GM21367 (cell line): ENCODE measurements at regions not wholly inside any gene's neighbourhood (a gene's known extent, or its start where the extent isn't known, plus 50 kb on each side); places are given as distances from the start of the nearest gene placed in this dataset.
A peak's percentile ranks its signal among the peaks of the same experiment; 100 is the strongest.

Source experiments
- ATAC-seq: cut with Tn5 transposase; IDR thresholded peaks from one replicate; pipeline ENCODE4 v1.9.1; 2021; ENCODE audit not compliant: unreplicated experiment

GRCh38 chrX:134172588-134173259 lies 64.3 kb upstream of the CCDC160 start:
- peak; percentile 32 for ATAC-seq

- ATAC-seq = no peak
These were observed 63.3 kb upstream of the CCDC160 start for GRCh38 chrX:134173541-134174272.

- ATAC-seq = no peak
These were observed 62.7 kb upstream of the CCDC160 start for GRCh38 chrX:134174273-134174660.

- no peak for ATAC-seq
These were observed 62.1 kb upstream of the CCDC160 start for GRCh38 chrX:134174859-134175258.

GRCh38 chrX:134177527-134177926 lies 59.5 kb upstream of the CCDC160 start:
- ATAC-seq = no peak

GRCh38 chrX:134180601-134181274 lies 56.2 kb upstream of the CCDC160 start:
- ATAC-seq = no peak

GRCh38 chrX:134181275-134181660 lies 55.7 kb upstream of the CCDC160 start:
- no peak for ATAC-seq

- no peak for ATAC-seq
These were observed 53.3 kb upstream of the CCDC160 start for GRCh38 chrX:134183665-134184064.

GRCh38 chrX:134184936-134185335 lies 52.0 kb upstream of the CCDC160 start:
- no peak for ATAC-seq

- peak; percentile 95 for ATAC-seq
These were observed 50.4 kb upstream of the CCDC160 start for GRCh38 chrX:134186362-134187121.
